Upper lobe of left lung (tissue), 6 donors: ENCODE measurements at regions not wholly inside any gene's neighbourhood (a gene's known extent, or its start where the extent isn't known, plus 50 kb on each side); places are given as distances from the start of the nearest gene placed in this dataset.
"Not testable (repeated sequence)": the region's sequence is repeated elsewhere in the genome, so short reads cannot be mapped to it uniquely, and the experiment has no call there.

Experiments
- ATAC-seq, 2 donors: fragments of 200-7000 bp; cut with Tn5 transposase; one replicate each; pipeline ENCODE4 v1.9.1; 2022; ENCODE audit warnings: mild to moderate bottlenecking in 2 of 2, moderate library complexity in 2 of 2; ENCODE audit not compliant: low FRiP score in 2 of 2
- DNase-seq, 2 donors: peaks; one replicate each; pipeline ENCODE4 v3.0.0-alpha.2; 2019 to 2020
- H3K27ac ChIP-seq, 4 donors: fragments of 200-600 bp; sonication (generic); one replicate each; pipeline ENCODE4 v1.5.1; 2016 to 2019
- H3K27me3 ChIP-seq, 4 donors: fragments of 200-600 bp; sonication (generic); one replicate each; pipeline ENCODE4 v1.5.1; 2017 to 2019
- H3K36me3 ChIP-seq, 4 donors: fragments of 200-600 bp; sonication (generic); one replicate each; pipeline ENCODE4 v1.5.1; 2016 to 2019
- H3K4me1 ChIP-seq, 4 donors: fragments of 200-600 bp; sonication (generic); one replicate each; pipeline ENCODE4 v1.5.1; 2018 to 2019
- H3K4me3 ChIP-seq, 4 donors: fragments of 200-600 bp; sonication (generic); one replicate each; pipeline ENCODE4 v1.5.1; 2017 to 2019; ENCODE audit warnings: mild to moderate bottlenecking in 2 of 4, moderate library complexity in 1 of 4
- H3K9me3 ChIP-seq, 4 donors: fragments of 200-600 bp; sonication (generic); one replicate each; pipeline ENCODE4 v1.5.1; 2018 to 2019
- CTCF ChIP-seq, 6 experiments: fragments of 450-650 bp in 4 of 6; fragments of 200-600 bp in 2 of 6; sonication (generic) in 2 of 6; IDR thresholded peaks; one replicate each; pipeline ENCODE4 v1.5.1; 2016 to 2019; ENCODE audit warnings: antibody characterized with exemption in 6 of 6
- EP300 ChIP-seq, 4 donors: sonication (generic); formaldehyde crosslinking; IDR thresholded peaks; one replicate each; pipeline ENCODE4 v1.5.1; 2017; ENCODE audit warnings: antibody characterized with exemption in 4 of 4, control low read depth in 2 of 4
- POLR2A ChIP-seq, 4 donors: fragments of 450-650 bp; IDR thresholded peaks; one replicate each; pipeline ENCODE4 v1.5.1; 2016 to 2017; ENCODE audit warnings: antibody characterized with exemption in 4 of 4, mild to moderate bottlenecking in 2 of 4
- POLR2AphosphoS5 ChIP-seq, 2 donors: sonication (generic); formaldehyde crosslinking; IDR thresholded peaks; one replicate each; pipeline ENCODE4 v1.5.1; 2017; ENCODE audit warnings: antibody characterized with exemption in 2 of 2
- WGBS, 2 donors: methylation state at CpG; one replicate each; pipeline ENCODE4 v1.1.5; 2017 to 2018; 5-methylcytosine and 5-hydroxymethylcytosine counted together
- donor health status: DM: no; HTN: no; CAD: no; lungs with moderate emphysema.
- donor health status: DM: no; HTN: yes; CAD: no; lungs with severe emphysema.

DNA sequence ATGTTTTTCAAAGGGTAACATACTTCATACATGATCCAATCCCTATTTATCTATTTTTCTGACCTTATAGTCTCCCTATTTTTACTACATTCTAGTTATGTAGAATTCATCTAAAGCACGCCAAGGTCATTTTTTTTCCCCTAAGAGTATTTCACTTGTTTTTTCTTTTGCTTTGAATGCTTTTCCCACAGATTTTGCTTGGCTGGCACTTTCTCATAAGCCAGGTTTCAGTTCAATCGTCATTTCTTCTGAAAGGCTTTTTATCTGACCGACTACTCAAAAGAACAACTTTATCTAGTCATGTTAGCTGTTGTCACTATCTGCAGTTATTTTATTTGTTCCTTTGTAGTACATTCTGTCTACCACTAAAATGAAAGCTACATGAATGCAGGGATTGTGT is 1274.6 kb downstream of the REEP3 start:
- no peak overlapping the region for H3K4me3 ChIP-seq
- H3K36me3 ChIP-seq, result no peaks in the 10 kb centered on the region
- H3K27me3 ChIP-seq, result no peaks in the 10 kb centered on the region
- WGBS, 2 donors, result 86 to 88% methylated on average over 3 of the region's 3 CpGs
- no peak for DNase-seq
- no peak overlapping the region for H3K27ac ChIP-seq
- no peaks in the 10 kb centered on the region for H3K9me3 ChIP-seq
- ATAC-seq, result no peak
- no peak for TF ChIP-seq POLR2AphosphoS5 (IDR thresholded peaks at IDR 0.05)
- TF ChIP-seq EP300 (IDR thresholded peaks at IDR 0.05), result no peak
- no peak for TF ChIP-seq CTCF (IDR thresholded peaks at IDR 0.05)
- TF ChIP-seq POLR2A (IDR thresholded peaks at IDR 0.05), result no peak
- H3K4me1 ChIP-seq, result no peaks in the 10 kb centered on the region

GRCh38 chr10:64798297-64798696 is 1277.1 kb downstream of the REEP3 start:
- no peaks in the 10 kb centered on the region for H3K9me3 ChIP-seq
- WGBS, 2 donors, result 67 to 78% methylated on average over 1 of the region's 1 CpG
- ATAC-seq, result no peak
- no peak overlapping the region for H3K4me3 ChIP-seq
- DNase-seq, result no peak
- no peaks in the 10 kb centered on the region for H3K36me3 ChIP-seq
- H3K4me1 ChIP-seq, result no peaks in the 10 kb centered on the region
- no peak overlapping the region for H3K27ac ChIP-seq
- TF ChIP-seq POLR2A (IDR thresholded peaks at IDR 0.05), result no peak
- no peak for TF ChIP-seq CTCF (IDR thresholded peaks at IDR 0.05)
- no peak for TF ChIP-seq EP300 (IDR thresholded peaks at IDR 0.05)
- TF ChIP-seq POLR2AphosphoS5 (IDR thresholded peaks at IDR 0.05), result no peak
- no peaks in the 10 kb centered on the region for H3K27me3 ChIP-seq

GRCh38 chr10:64808233-64808632 is 1287.0 kb downstream of the REEP3 start:
- H3K4me1 ChIP-seq, H3K27ac ChIP-seq, H3K9me3 ChIP-seq, DNase-seq, H3K36me3 ChIP-seq, H3K4me3 ChIP-seq, ATAC-seq, H3K27me3 ChIP-seq: not testable (repeated sequence)

DNA sequence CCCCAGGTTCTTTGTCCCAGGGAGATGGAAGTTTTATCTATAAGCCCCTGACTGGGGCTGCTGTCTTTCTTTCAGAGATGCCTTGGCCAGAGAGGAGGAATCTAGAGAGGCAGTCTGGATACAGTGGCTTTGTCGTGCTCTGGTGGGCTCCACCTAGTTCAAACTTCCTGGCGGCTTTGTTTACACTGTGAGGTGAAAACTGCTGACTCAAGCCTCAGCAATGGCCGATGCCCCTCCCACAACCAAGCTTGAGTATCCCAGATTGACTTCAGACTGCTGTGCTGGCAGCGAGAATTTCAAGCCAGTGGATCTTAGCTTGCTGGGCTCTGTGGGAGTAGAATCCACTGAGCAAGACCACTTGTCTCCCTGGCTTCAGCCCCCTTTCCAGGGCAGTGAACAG is 1288.8 kb downstream of the REEP3 start:
- not testable (repeated sequence) for ATAC-seq, H3K9me3 ChIP-seq, H3K27me3 ChIP-seq, H3K36me3 ChIP-seq, DNase-seq, H3K27ac ChIP-seq, H3K4me1 ChIP-seq, H3K4me3 ChIP-seq
- WGBS, 2 donors, result 55 to 60% methylated on average over 1 to 4 of the region's 4 CpGs

DNA sequence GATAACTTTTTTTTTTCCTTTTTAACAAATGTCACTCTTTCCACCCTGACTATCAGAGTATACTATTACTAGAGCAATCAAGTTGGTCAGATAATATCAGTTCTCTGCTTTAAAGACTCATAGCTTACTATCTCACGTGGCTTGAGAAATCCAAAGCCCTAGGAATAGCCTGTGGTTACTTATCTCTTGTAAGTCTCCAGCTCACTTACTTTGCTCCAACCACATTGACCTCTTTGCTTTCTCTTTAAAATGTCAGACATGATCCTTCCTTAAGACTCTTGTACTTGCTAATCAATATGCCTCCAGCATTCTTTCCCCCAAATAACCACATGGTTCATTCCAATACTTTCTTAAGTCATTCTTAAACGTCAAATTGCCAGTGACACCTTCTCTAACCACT is 1292.2 kb downstream of the REEP3 start:
- TF ChIP-seq EP300 (IDR thresholded peaks at IDR 0.05), result no peak
- no peak for TF ChIP-seq CTCF (IDR thresholded peaks at IDR 0.05)
- TF ChIP-seq POLR2A (IDR thresholded peaks at IDR 0.05), result no peak
- no peak for TF ChIP-seq POLR2AphosphoS5 (IDR thresholded peaks at IDR 0.05)

DNA sequence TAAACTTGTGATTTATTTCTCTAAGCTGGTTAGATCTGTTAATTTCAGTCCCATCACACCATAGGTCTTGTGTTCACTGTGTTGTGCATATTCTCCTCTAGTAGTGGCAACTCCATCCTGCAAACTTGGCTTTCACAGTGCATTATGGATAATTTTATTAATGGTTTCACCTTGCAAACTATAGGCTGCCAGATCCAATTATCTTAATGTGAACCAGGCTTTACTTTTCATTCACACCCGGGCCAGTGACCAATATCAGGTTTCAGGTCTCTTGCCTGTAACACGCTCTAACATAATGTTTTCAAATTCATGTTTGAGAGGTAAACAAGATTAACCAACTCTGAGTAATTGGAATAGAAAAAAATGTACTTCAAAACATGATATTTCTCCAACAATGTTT is 1293.0 kb downstream of the REEP3 start:
- H3K36me3 ChIP-seq, result no peaks in the 10 kb centered on the region
- no peak for DNase-seq
- no peak overlapping the region for H3K4me3 ChIP-seq
- no peaks in the 10 kb centered on the region for H3K9me3 ChIP-seq
- no peak overlapping the region for H3K27ac ChIP-seq
- ATAC-seq, result no peak
- H3K27me3 ChIP-seq, result no peaks in the 10 kb centered on the region
- TF ChIP-seq POLR2AphosphoS5 (IDR thresholded peaks at IDR 0.05), result no peak
- no peak for TF ChIP-seq CTCF (IDR thresholded peaks at IDR 0.05)
- TF ChIP-seq EP300 (IDR thresholded peaks at IDR 0.05), result no peak
- TF ChIP-seq POLR2A (IDR thresholded peaks at IDR 0.05), result no peak
- H3K4me1 ChIP-seq, result no peaks in the 10 kb centered on the region
- 87 to 91% methylated on average over 2 of the region's 2 CpGs for WGBS, 2 donors

More for the DNA sequence above, 1292.2 kb downstream of the REEP3 start:
- Histone ChIP-seq H3K9me3 (peaks cover 0 to 3% (median 0%) of the 10 kb centered on the region in 4 donors), H3K36me3 (no peaks in the 10 kb centered on the region), H3K27me3 (no peaks in the 10 kb centered on the region), H3K4me3 (no peak overlapping the region), H3K27ac (no peak overlapping the region), H3K4me1 (no peaks in the 10 kb centered on the region)
- ATAC-seq (no peak), DNase-seq (no peak)
- WGBS, 2 donors, result 73% methylated on average over 2 of the region's 2 CpGs
